Esophagus squamous epithelium (tissue), 5 donors: ENCODE measurements at regions not wholly inside any gene's neighbourhood (a gene's known extent, or its start where the extent isn't known, plus 50 kb on each side); places are given as distances from the start of the nearest gene placed in this dataset.

Experiments used
- DNase-seq: peaks from one replicate; lab custom pipeline; 2025; lab: John Stamatoyannopoulos, UW
- H3K27ac ChIP-seq, 4 donors: fragments of 200-600 bp; sonication (generic); one replicate each; pipeline ENCODE4 v1.5.1; 2016 to 2019; ENCODE audit warnings: mild to moderate bottlenecking in 1 of 4
- H3K27me3 ChIP-seq, 4 donors: fragments of 200-600 bp; sonication (generic); 1 replicate in 3 of 4; 2 replicates in 1 of 4; pipeline versions ENCODE4 v1.5.1 to v1.6.0; 2017 to 2021; ENCODE audit warnings: antibody characterized with exemption in 1 of 4
- H3K36me3 ChIP-seq, 3 donors: fragments of 200-600 bp; sonication (generic); one replicate each; pipeline ENCODE4 v1.5.1; 2016 to 2019
- H3K4me1 ChIP-seq, 3 donors: fragments of 200-600 bp; sonication (generic); one replicate each; pipeline ENCODE4 v1.5.1; 2017 to 2019
- H3K4me3 ChIP-seq, 4 donors: fragments of 200-600 bp; sonication (generic); 1 replicate in 3 of 4; 2 replicates in 1 of 4; pipeline ENCODE4 v1.5.1; 2016 to 2019; ENCODE audit warnings: mild to moderate bottlenecking in 2 of 4, moderate library complexity in 1 of 4
- H3K9me3 ChIP-seq, 3 donors: fragments of 200-600 bp; sonication (generic); one replicate each; pipeline ENCODE4 v1.5.1; 2016 to 2019
- POLR2A ChIP-seq, 4 donors: fragments of 450-650 bp; IDR thresholded peaks; one replicate each; pipeline ENCODE4 v1.6.1; 2017; ENCODE audit warnings: antibody characterized with exemption in 4 of 4, mild to moderate bottlenecking in 4 of 4, moderate library complexity in 3 of 4
- WGBS, 2 donors: methylation state at CpG; one replicate each; pipeline ENCODE4 v1.1.5; 2018; 5-methylcytosine and 5-hydroxymethylcytosine counted together
- intact Hi-C: fragments of 100-400 bp; cut with DNase I; formaldehyde crosslinking; loops from one replicate; pipeline ENCODE4 v1.15.0; 2022
- small RNA-seq, 4 donors: library from RNA; depleted of rRNA; stranded (forward); fragments of <200 nt; gene quantifications; one replicate each; pipeline ENCODE3, GENCODE V24; 2016
- TF ChIP-seq, protein P1 (sequence below), 6 experiments: fragments of 450-650 bp in 4 of 6; fragments of 200-600 bp in 2 of 6; sonication (generic) in 2 of 6; IDR thresholded peaks; one replicate each; pipeline ENCODE4 v1.5.1; 2016 to 2019; ENCODE audit warnings: antibody characterized with exemption in 6 of 6, mild to moderate bottlenecking in 4 of 6, moderate library complexity in 4 of 6
- donor health status: DM: yes; HTN: yes; CAD: no.

DNA sequence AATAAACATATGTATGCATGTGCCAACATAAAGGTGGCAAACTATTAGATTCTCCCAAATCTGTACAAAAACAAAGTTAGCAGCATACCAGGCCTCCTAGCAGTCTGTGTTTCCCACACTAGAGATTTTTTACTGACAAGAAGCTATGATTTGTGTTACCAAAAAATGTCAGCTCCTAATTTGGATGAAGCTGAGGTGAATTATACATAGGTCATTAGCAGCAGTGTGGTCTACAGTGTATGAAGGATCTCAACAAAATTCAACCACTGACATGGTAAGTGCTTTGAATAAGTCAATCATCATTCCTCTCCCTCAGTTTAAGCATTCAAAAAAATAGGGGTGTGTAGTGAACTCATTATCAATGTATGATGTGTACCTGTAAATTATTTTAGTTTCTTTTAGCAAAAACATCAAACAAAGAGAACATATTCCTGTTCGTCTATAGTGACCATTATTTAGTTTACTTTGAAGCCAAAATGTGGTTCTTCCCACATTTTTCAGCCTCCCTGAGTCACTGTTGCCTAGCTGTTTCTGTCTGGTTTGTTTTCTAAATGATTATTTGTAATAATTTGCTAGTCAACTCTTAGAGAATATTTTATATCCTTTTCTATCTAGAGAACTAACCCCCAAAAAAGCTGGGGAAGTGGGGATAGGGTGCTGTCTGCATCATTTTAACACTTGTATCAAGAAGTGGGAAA is 52.1 kb upstream of the RGMB start:
- no peaks in the 10 kb centered on the region for H3K4me1 ChIP-seq
- H3K4me3 ChIP-seq, result no peak overlapping the region
- intact Hi-C loops, result no loop called here
- H3K27me3 ChIP-seq, result no peaks in the 10 kb centered on the region
- H3K9me3 ChIP-seq, result no peaks in the 10 kb centered on the region
- no peak overlapping the region for H3K27ac ChIP-seq
- no peaks in the 10 kb centered on the region for H3K36me3 ChIP-seq
- TF ChIP-seq POLR2A (IDR thresholded peaks at IDR 0.05), result no peak
- TF ChIP-seq, protein P1, sequence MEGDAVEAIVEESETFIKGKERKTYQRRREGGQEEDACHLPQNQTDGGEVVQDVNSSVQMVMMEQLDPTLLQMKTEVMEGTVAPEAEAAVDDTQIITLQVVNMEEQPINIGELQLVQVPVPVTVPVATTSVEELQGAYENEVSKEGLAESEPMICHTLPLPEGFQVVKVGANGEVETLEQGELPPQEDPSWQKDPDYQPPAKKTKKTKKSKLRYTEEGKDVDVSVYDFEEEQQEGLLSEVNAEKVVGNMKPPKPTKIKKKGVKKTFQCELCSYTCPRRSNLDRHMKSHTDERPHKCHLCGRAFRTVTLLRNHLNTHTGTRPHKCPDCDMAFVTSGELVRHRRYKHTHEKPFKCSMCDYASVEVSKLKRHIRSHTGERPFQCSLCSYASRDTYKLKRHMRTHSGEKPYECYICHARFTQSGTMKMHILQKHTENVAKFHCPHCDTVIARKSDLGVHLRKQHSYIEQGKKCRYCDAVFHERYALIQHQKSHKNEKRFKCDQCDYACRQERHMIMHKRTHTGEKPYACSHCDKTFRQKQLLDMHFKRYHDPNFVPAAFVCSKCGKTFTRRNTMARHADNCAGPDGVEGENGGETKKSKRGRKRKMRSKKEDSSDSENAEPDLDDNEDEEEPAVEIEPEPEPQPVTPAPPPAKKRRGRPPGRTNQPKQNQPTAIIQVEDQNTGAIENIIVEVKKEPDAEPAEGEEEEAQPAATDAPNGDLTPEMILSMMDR (IDR thresholded peaks at IDR 0.05), result no peak
- DNase-seq, result no peak
- WGBS, 2 donors, result 39 to 50% methylated on average over 1 of the region's 1 CpG

DNA sequence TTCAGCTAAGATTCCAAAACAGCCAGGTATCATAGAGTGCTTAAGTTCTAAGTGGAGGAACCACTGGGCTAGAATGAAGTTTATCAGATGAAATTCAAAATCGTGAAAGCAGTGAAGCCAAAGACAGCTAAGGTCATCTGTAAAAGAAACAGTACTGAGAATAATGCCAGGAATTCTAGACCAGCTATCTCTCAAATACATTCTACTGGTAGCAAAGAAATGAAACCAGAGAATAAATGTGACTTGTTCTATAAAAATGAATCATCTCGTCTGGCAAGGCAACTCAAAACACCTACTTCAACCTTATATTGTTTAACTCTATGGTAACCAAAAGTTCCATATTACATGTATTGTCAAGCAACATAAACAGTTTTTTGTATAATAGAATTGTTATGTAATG is 51.3 kb upstream of the RGMB start:
- no peaks in the 10 kb centered on the region for H3K27me3 ChIP-seq
- 29 to 30% methylated on average over 2 of the region's 2 CpGs for WGBS, 2 donors
- TF ChIP-seq, protein P1 (IDR thresholded peaks at IDR 0.05), result no peak
- TF ChIP-seq POLR2A (IDR thresholded peaks at IDR 0.05), result no peak

DNA sequence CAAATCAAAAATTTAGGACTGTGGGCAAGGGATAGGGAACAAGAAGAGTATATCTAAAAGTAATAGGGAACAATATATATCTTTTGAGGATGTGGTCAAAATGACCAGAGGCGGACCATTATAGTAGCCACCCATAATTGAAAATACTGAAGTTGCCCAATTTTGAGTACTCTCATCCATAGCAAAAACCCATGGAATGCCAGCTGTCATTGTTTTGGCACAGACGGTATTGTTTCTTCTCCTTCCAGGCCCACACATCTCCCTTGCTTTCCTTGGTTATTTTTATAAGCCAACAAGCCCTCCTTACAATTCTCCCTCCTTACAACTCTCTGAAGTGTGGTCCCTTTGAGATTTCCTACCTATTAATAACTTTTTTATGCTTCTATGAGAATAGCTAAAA is 50.4 kb upstream of the RGMB start:
- TF ChIP-seq POLR2A (IDR thresholded peaks at IDR 0.05), result no peak
- TF ChIP-seq, protein P1 (IDR thresholded peaks at IDR 0.05), result no peak
- no peaks in the 10 kb centered on the region for H3K4me1 ChIP-seq
- H3K36me3 ChIP-seq, result no peaks in the 10 kb centered on the region
- 65 to 79% methylated on average over 2 of the region's 2 CpGs for WGBS, 2 donors
- no peaks in the 10 kb centered on the region for H3K27me3 ChIP-seq
- DNase-seq, result no peak
- H3K9me3 ChIP-seq, result no peaks in the 10 kb centered on the region
- intact Hi-C loops, result no loop called here
- no peak overlapping the region for H3K4me3 ChIP-seq
- no peak overlapping the region for H3K27ac ChIP-seq

More for the DNA sequence above, 51.3 kb upstream of the RGMB start:
- Histone ChIP-seq H3K27ac (no peak overlapping the region), H3K36me3 (no peaks in the 10 kb centered on the region), H3K4me3 (no peak overlapping the region), H3K4me1 (no peaks in the 10 kb centered on the region), H3K9me3 (no peaks in the 10 kb centered on the region)
- no peak for DNase-seq
- intact Hi-C loops, result no loop called here

Small RNA genes in the stretch of these regions (small RNA-seq; reads per million reads assigned to genes)
- 0 reads per million in 4 donors for gene AC008834.1
- gene AC074133.1, result 0 reads per million in 4 donors
- 0 reads per million in 4 donors for gene MRPS35P2
